ENCODE measurements at regions not wholly inside any gene's neighbourhood (a gene's known extent, or its start where the extent isn't known, plus 50 kb on each side); places are given as distances from the start of the nearest gene placed in this dataset.

GRCh38 chr18:76588601-76589226, 93.7 kb upstream of the ZNF516 start:
- TF ChIP-seq TAF1 (IDR thresholded peaks at IDR 0.05; ENCODE audit: borderline replicate concordance, low read depth, low read length) (no peak), POLR2A (IDR thresholded peaks at IDR 0.05; ENCODE audit: low read depth, low read length) (no peak), POLR2AphosphoS5 (IDR thresholded peaks at IDR 0.05; ENCODE audit: low read depth, low read length) (no peak)
